Ishikawa (cell line): ENCODE measurements at regions not wholly inside any gene's neighbourhood (a gene's known extent, or its start where the extent isn't known, plus 50 kb on each side); places are given as distances from the start of the nearest gene placed in this dataset.

Experiments used
- CEBPB ChIP-seq: IDR thresholded peaks from 2 replicates; pipeline ENCODE4 v1.6.1; 2012
- EGR1 ChIP-seq: IDR thresholded peaks from 2 replicates; pipeline ENCODE4 v1.6.1; 2012
- NFIC ChIP-seq: IDR thresholded peaks from 2 replicates; pipeline ENCODE4 v1.6.1; 2012
- RAD21 ChIP-seq: IDR thresholded peaks from 2 replicates; pipeline ENCODE4 v1.6.1; 2012; ENCODE audit warnings: low read depth
- TAF1 ChIP-seq: IDR thresholded peaks from 2 replicates; pipeline ENCODE4 v1.6.1; 2012; ENCODE audit warnings: low read depth, mild to moderate bottlenecking
- TCF12 ChIP-seq: IDR thresholded peaks from 2 replicates; pipeline ENCODE4 v1.6.1; 2012; ENCODE audit warnings: low read depth
- TEAD4 ChIP-seq: IDR thresholded peaks from 2 replicates; pipeline ENCODE4 v1.6.1; 2012
- USF1 ChIP-seq: IDR thresholded peaks from 2 replicates; pipeline ENCODE4 v1.6.1; 2012
- YY1 ChIP-seq: IDR thresholded peaks from 2 replicates; pipeline ENCODE4 v1.6.1; 2012; ENCODE audit warnings: low read depth
- TF ChIP-seq, protein P1 (sequence below): IDR thresholded peaks from 2 replicates; pipeline ENCODE4 v1.6.1; 2012; ENCODE audit warnings: low read depth, mild to moderate bottlenecking
- TF ChIP-seq, protein P2 (sequence below): IDR thresholded peaks from 2 replicates; pipeline ENCODE4 v1.6.1; 2012

- TF ChIP-seq, protein P1, sequence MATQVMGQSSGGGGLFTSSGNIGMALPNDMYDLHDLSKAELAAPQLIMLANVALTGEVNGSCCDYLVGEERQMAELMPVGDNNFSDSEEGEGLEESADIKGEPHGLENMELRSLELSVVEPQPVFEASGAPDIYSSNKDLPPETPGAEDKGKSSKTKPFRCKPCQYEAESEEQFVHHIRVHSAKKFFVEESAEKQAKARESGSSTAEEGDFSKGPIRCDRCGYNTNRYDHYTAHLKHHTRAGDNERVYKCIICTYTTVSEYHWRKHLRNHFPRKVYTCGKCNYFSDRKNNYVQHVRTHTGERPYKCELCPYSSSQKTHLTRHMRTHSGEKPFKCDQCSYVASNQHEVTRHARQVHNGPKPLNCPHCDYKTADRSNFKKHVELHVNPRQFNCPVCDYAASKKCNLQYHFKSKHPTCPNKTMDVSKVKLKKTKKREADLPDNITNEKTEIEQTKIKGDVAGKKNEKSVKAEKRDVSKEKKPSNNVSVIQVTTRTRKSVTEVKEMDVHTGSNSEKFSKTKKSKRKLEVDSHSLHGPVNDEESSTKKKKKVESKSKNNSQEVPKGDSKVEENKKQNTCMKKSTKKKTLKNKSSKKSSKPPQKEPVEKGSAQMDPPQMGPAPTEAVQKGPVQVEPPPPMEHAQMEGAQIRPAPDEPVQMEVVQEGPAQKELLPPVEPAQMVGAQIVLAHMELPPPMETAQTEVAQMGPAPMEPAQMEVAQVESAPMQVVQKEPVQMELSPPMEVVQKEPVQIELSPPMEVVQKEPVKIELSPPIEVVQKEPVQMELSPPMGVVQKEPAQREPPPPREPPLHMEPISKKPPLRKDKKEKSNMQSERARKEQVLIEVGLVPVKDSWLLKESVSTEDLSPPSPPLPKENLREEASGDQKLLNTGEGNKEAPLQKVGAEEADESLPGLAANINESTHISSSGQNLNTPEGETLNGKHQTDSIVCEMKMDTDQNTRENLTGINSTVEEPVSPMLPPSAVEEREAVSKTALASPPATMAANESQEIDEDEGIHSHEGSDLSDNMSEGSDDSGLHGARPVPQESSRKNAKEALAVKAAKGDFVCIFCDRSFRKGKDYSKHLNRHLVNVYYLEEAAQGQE, result no peak
- no peak for TF ChIP-seq TCF12
- no peak for TF ChIP-seq TEAD4
- TF ChIP-seq TAF1, result no peak
- no peak for TF ChIP-seq CEBPB
- TF ChIP-seq EGR1, result no peak
- TF ChIP-seq, protein P2, sequence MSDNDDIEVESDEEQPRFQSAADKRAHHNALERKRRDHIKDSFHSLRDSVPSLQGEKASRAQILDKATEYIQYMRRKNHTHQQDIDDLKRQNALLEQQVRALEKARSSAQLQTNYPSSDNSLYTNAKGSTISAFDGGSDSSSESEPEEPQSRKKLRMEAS, result no peak
- no peak for TF ChIP-seq USF1
- no peak for TF ChIP-seq YY1
- TF ChIP-seq RAD21, result no peak
- no peak for TF ChIP-seq NFIC
Measured at GRCh38 chr10:123575105-123575504, 91.0 kb upstream of the GPR26 start.
